Frontal cortex (tissue), 3 donors: ENCODE measurements at regions not wholly inside any gene's neighbourhood (a gene's known extent, or its start where the extent isn't known, plus 50 kb on each side); places are given as distances from the start of the nearest gene placed in this dataset.

Experiments used
- DNase-seq, 2 donors: peaks; one replicate each; pipeline ENCODE4 v3.0.0; 2012; ENCODE audit warnings: low spot score in 2 of 2
- FAIRE-seq: peaks from 2 replicates; lab custom pipeline; 2012; peaks lifted over from hg19 to GRCh38; lab: Jason Lieb, UNC
- donor health status: control.
- donor health status: control.
- donor health status: control.

- FAIRE-seq: no peak
- DNase-seq: no peak
These were observed 146.1 kb downstream of the PDHA2 start for GRCh38 chr4:95985791-95986550.

GRCh38 chr4:95987851-95988250 lies 148.0 kb downstream of the PDHA2 start:
- DNase-seq: no peak
- FAIRE-seq: no peak

GRCh38 chr4:95998311-95998710 lies 158.4 kb downstream of the PDHA2 start:
- FAIRE-seq (no peak), DNase-seq (no peak)

GRCh38 chr4:96003951-96004740 lies 164.3 kb downstream of the PDHA2 start:
- FAIRE-seq (peak; percentile 28), DNase-seq (peak in 1 of 2 donors; percentile 3)

- DNase-seq (no peak), FAIRE-seq (no peak)
These were observed 169.7 kb downstream of the PDHA2 start for GRCh38 chr4:96009427-96010119.

- DNase-seq (no peak), FAIRE-seq (no peak)
These were observed 172.8 kb downstream of the PDHA2 start for GRCh38 chr4:96012687-96013086.

- FAIRE-seq: no peak
- no peak for DNase-seq
These were observed 176.9 kb downstream of the PDHA2 start for GRCh38 chr4:96016634-96017299.

- DNase-seq (no peak), FAIRE-seq (no peak)
These were observed 185.1 kb downstream of the PDHA2 start for GRCh38 chr4:96025011-96025410.

- DNase-seq (peak; percentile 1), FAIRE-seq (peak; percentile 60)
These were observed 195.8 kb downstream of the PDHA2 start for GRCh38 chr4:96035727-96036126.

- FAIRE-seq (no peak), DNase-seq (no peak)
These were observed 196.9 kb downstream of the PDHA2 start for GRCh38 chr4:96036781-96037180.

- no peak for FAIRE-seq
- no peak for DNase-seq
These were observed 197.8 kb downstream of the PDHA2 start for GRCh38 chr4:96037705-96038104.

- FAIRE-seq (no peak), DNase-seq (no peak)
These were observed 199.3 kb downstream of the PDHA2 start for GRCh38 chr4:96039217-96039616.

GRCh38 chr4:96039803-96040436 lies 200.0 kb downstream of the PDHA2 start:
- no peak for FAIRE-seq
- no peak for DNase-seq

GRCh38 chr4:96044971-96045370 lies 205.1 kb downstream of the PDHA2 start:
- FAIRE-seq: no peak

GRCh38 chr4:96052827-96053226 lies 212.9 kb downstream of the PDHA2 start:
- DNase-seq: no peak
- FAIRE-seq: no peak

More at GRCh38 chr4:96044971-96045370, 205.1 kb downstream of the PDHA2 start:
- DNase-seq: no peak

- DNase-seq (no peak), FAIRE-seq (no peak)
These were observed 216.5 kb downstream of the PDHA2 start for GRCh38 chr4:96056346-96056934.

- FAIRE-seq: no peak
- no peak for DNase-seq
These were observed 223.7 kb downstream of the PDHA2 start for GRCh38 chr4:96063639-96064038.

- DNase-seq: no peak
- no peak for FAIRE-seq
These were observed 233.6 kb downstream of the PDHA2 start for GRCh38 chr4:96073461-96073860.

GRCh38 chr4:96092151-96092705 lies 252.3 kb downstream of the PDHA2 start:
- DNase-seq: no peak
- no peak for FAIRE-seq
